ENCODE measurements at regions not wholly inside any gene's neighbourhood (a gene's known extent, or its start where the extent isn't known, plus 50 kb on each side); places are given as distances from the start of the nearest gene placed in this dataset.

GRCh38 chrX:69020316-69020715 is 144.9 kb downstream of the PJA1 start:
- TF ChIP-seq CTCF (IDR thresholded peaks at IDR 0.05) = no peak
- no peak for TF ChIP-seq POLR2A (IDR thresholded peaks at IDR 0.05)
- no peak for TF ChIP-seq POLR2AphosphoS5 (IDR thresholded peaks at IDR 0.05; ENCODE audit: insufficient read depth in 1 of 2, low read depth in 1 of 2)
